ENCODE measurements at regions not wholly inside any gene's neighbourhood (a gene's known extent, or its start where the extent isn't known, plus 50 kb on each side); places are given as distances from the start of the nearest gene placed in this dataset.

DNA sequence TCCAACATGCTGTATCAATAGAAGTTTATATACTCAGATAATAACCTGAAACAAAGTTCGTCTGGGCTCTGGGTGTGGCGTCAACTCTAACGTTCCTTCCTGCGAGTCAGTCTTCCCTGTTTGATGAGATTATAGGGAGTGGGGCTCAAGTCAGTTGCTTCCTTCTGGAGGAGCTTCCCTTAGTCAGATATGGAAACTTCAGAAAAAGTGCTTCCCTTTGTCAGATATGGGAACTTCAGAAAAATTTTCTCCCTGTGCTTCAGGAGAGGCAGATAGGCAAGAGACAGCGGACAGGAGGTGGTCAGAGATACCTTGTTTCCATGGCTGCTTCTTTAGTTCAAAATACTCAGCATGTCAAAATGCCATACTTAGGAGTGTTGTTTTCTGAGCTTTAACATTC, 51.1 kb upstream of the PRDX6 start:
- no peak for DNase-seq

DNA sequence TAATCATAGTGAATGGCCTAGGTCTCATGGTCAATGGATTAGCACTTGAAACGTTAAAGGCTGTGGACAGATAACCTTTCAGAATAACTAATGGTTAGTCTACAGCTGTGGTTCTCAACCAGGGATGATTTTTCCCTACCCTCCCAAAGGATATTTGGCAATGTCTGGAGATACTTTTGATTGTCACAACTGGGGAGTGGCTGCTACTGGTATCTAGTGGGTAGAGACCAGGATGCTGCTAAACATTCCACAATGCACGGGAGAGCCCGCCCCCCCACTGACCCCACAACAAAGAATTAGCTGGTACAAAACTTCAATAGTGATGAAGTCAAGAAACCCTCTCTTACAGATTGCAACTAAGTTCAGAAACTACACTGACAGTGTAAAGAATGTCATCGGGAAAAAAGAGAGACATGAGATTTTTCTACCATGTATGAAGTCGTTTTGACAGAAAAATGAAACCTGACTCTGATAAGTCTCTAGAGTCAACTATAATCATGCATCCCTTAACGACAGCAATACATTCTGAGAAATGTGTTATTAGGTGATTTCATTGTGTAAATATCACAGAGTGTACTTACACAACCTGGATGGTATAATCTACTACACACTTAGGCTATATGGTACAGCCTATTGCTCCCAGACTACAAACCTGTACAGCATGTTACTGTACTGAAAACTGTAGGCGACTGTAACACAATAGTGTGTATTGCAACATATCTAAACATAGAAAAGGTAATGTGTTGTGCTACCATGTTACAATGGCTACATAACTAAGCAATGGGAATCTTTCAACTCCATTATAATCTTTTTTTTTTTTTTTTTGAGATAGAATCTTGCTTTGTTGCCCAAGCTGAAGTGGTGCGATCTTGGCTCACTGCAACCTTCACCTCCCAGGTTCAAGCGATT, 49.7 kb upstream of the PRDX6 start:
- DNase-seq, result no peak
